ENCODE measurements at regions not wholly inside any gene's neighbourhood (a gene's known extent, or its start where the extent isn't known, plus 50 kb on each side); places are given as distances from the start of the nearest gene placed in this dataset.

DNA sequence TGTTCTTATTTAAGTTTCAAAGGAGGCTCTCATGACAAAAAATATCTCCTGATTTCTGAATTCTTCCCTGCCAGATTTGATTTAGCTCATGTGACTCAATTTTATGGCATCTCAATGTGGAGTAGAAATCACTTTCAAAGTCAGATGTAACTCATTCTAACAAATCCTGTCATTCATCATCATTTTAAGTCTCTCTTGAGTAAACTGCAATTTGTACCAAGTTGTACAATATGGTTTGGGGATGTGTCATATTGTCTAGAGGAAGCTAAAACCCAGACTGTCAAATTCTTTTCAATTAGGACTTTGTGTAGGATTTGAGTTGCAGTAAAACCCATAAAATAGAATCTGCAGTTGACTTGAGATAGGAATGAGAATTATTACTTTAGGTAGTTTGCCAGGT is 2101.0 kb downstream of the NCAM2 start:
- no peak for DNase-seq (ENCODE audit: low read depth, low spot score)
- H3K9me3 ChIP-seq (ENCODE audit: insufficient read depth, low read length): peaks cover 4% of the 10 kb centered on the region; the same call in 1 of the 2 replicates
- no peak overlapping the region for H3K4me3 ChIP-seq (ENCODE audit: insufficient read length, low read depth)
- H3K4me1 ChIP-seq (ENCODE audit: insufficient read depth, insufficient read length): no peaks in the 10 kb centered on the region
- no peak overlapping the region for H3K9ac ChIP-seq (ENCODE audit: insufficient read length, low read depth)
- H3K27me3 ChIP-seq (ENCODE audit: insufficient read depth, insufficient read length): no peaks in the 10 kb centered on the region
- TF ChIP-seq SUZ12 (IDR thresholded peaks at IDR 0.05; ENCODE audit: extremely low read depth, insufficient read depth, insufficient read length) (no peak), ZNF274 (IDR thresholded peaks at IDR 0.05; ENCODE audit: low read depth, low read length) (no peak), YY1 (IDR thresholded peaks at IDR 0.05; ENCODE audit: insufficient read depth, insufficient read length) (no peak)
- no peaks in the 10 kb centered on the region for H3K36me3 ChIP-seq (ENCODE audit: insufficient read depth, insufficient read length, low read length)

GRCh38 chr21:23101111-23101510 is 2102.9 kb downstream of the NCAM2 start:
- H3K9ac ChIP-seq (ENCODE audit: insufficient read length, low read depth): no peak overlapping the region

GRCh38 chr21:23108533-23108932 is 2110.3 kb downstream of the NCAM2 start:
- no peak for TF ChIP-seq ZNF274 (IDR thresholded peaks at IDR 0.05; ENCODE audit: low read depth, low read length)
- no peak for TF ChIP-seq SUZ12 (IDR thresholded peaks at IDR 0.05; ENCODE audit: extremely low read depth, insufficient read depth, insufficient read length)
- no peak for TF ChIP-seq YY1 (IDR thresholded peaks at IDR 0.05; ENCODE audit: insufficient read depth, insufficient read length)
- Histone ChIP-seq H3K4me3 (ENCODE audit: insufficient read length, low read depth) (no peak overlapping the region), H3K9me3 (ENCODE audit: insufficient read depth, low read length) (peaks cover 17% of the 10 kb centered on the region), H3K9ac (ENCODE audit: insufficient read length, low read depth) (no peak overlapping the region), H3K27me3 (ENCODE audit: insufficient read depth, insufficient read length) (no peaks in the 10 kb centered on the region), H3K4me1 (ENCODE audit: insufficient read depth, insufficient read length) (no peaks in the 10 kb centered on the region), H3K36me3 (ENCODE audit: insufficient read depth, insufficient read length, low read length) (no peaks in the 10 kb centered on the region)
- DNase-seq (ENCODE audit: low read depth, low spot score): no peak

More at GRCh38 chr21:23101111-23101510, 2102.9 kb downstream of the NCAM2 start:
- no peak for DNase-seq (ENCODE audit: low read depth, low spot score)
- Histone ChIP-seq H3K4me3 (ENCODE audit: insufficient read length, low read depth) (no peak overlapping the region), H3K27me3 (ENCODE audit: insufficient read depth, insufficient read length) (no peaks in the 10 kb centered on the region), H3K9me3 (ENCODE audit: insufficient read depth, low read length) (peaks cover 8% of the 10 kb centered on the region), H3K4me1 (ENCODE audit: insufficient read depth, insufficient read length) (no peaks in the 10 kb centered on the region), H3K36me3 (ENCODE audit: insufficient read depth, insufficient read length, low read length) (no peaks in the 10 kb centered on the region)
- no peak for TF ChIP-seq ZNF274 (IDR thresholded peaks at IDR 0.05; ENCODE audit: low read depth, low read length)
- no peak for TF ChIP-seq SUZ12 (IDR thresholded peaks at IDR 0.05; ENCODE audit: extremely low read depth, insufficient read depth, insufficient read length)
- TF ChIP-seq YY1 (IDR thresholded peaks at IDR 0.05; ENCODE audit: insufficient read depth, insufficient read length): no peak

GRCh38 chr21:23111070-23111600 is 2112.9 kb downstream of the NCAM2 start:
- Histone ChIP-seq H3K9me3 (ENCODE audit: insufficient read depth, low read length) (peaks cover 13% of the 10 kb centered on the region), H3K27me3 (ENCODE audit: insufficient read depth, insufficient read length) (no peaks in the 10 kb centered on the region), H3K4me3 (ENCODE audit: insufficient read length, low read depth) (no peak overlapping the region), H3K36me3 (ENCODE audit: insufficient read depth, insufficient read length, low read length) (no peaks in the 10 kb centered on the region), H3K9ac (ENCODE audit: insufficient read length, low read depth) (no peak overlapping the region), H3K4me1 (ENCODE audit: insufficient read depth, insufficient read length) (no peaks in the 10 kb centered on the region)
- no peak for TF ChIP-seq ZNF274 (IDR thresholded peaks at IDR 0.05; ENCODE audit: low read depth, low read length)
- TF ChIP-seq SUZ12 (IDR thresholded peaks at IDR 0.05; ENCODE audit: extremely low read depth, insufficient read depth, insufficient read length): no peak
- TF ChIP-seq YY1 (IDR thresholded peaks at IDR 0.05; ENCODE audit: insufficient read depth, insufficient read length): no peak
- DNase-seq (ENCODE audit: low read depth, low spot score): no peak

DNA sequence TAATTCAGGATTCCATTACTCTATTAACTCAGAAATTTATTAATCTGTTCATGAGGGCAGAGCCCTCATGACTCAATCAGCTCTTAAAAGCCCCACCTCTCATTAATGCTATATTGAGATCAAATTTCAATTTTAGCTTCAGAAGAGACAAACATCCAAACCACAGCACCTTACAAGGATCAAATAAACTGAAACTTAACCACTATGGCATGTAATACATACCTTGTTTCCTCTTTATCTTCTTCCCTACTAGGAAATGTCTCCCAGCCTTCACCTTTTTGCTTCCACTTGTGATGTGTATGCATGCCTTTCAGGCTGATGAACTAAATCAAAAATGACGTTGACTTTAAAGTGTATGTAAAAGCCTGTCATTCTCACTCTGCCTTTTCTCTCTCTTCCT is 2121.3 kb downstream of the NCAM2 start:
- TF ChIP-seq SUZ12 (IDR thresholded peaks at IDR 0.05; ENCODE audit: extremely low read depth, insufficient read depth, insufficient read length) (no peak), YY1 (IDR thresholded peaks at IDR 0.05; ENCODE audit: insufficient read depth, insufficient read length) (no peak), ZNF274 (IDR thresholded peaks at IDR 0.05; ENCODE audit: low read depth, low read length) (no peak)
- Histone ChIP-seq H3K4me1 (ENCODE audit: insufficient read depth, insufficient read length) (no peaks in the 10 kb centered on the region), H3K4me3 (ENCODE audit: insufficient read length, low read depth) (no peak overlapping the region), H3K36me3 (ENCODE audit: insufficient read depth, insufficient read length, low read length) (no peaks in the 10 kb centered on the region), H3K27me3 (ENCODE audit: insufficient read depth, insufficient read length) (no peaks in the 10 kb centered on the region), H3K9ac (ENCODE audit: insufficient read length, low read depth) (no peak overlapping the region), H3K9me3 (ENCODE audit: insufficient read depth, low read length) (no peaks in the 10 kb centered on the region)
- no peak for DNase-seq (ENCODE audit: low read depth, low spot score)

DNA sequence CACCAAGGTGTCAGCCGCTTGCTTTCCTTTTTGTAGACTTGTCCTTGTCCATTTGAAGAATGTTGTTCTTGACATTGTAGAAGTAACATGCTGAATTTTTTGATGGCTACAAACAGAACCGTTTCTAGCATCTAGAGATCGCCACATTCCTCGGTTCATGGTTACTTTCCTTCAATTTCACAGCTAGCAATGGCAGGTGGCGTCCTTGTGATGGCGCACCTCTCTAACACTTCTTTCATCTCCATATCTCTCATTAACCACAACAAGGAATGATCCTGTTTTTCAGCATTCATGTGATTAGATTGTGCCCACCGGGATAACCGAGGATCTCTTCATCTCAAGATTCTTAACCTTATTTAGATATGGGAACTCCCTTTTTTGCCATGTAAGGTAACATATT is 2129.8 kb downstream of the NCAM2 start:
- peak; percentile 6 for DNase-seq (ENCODE audit: low read depth, low spot score)
- Histone ChIP-seq H3K9me3 (ENCODE audit: insufficient read depth, low read length) (no peaks in the 10 kb centered on the region), H3K27me3 (ENCODE audit: insufficient read depth, insufficient read length) (no peaks in the 10 kb centered on the region), H3K4me1 (ENCODE audit: insufficient read depth, insufficient read length) (no peaks in the 10 kb centered on the region), H3K4me3 (ENCODE audit: insufficient read length, low read depth) (no peak overlapping the region), H3K36me3 (ENCODE audit: insufficient read depth, insufficient read length, low read length) (no peaks in the 10 kb centered on the region), H3K9ac (ENCODE audit: insufficient read length, low read depth) (no peak overlapping the region)
- TF ChIP-seq SUZ12 (IDR thresholded peaks at IDR 0.05; ENCODE audit: extremely low read depth, insufficient read depth, insufficient read length): no peak
- TF ChIP-seq YY1 (IDR thresholded peaks at IDR 0.05; ENCODE audit: insufficient read depth, insufficient read length): no peak
- TF ChIP-seq ZNF274 (IDR thresholded peaks at IDR 0.05; ENCODE audit: low read depth, low read length): no peak

- Histone ChIP-seq H3K36me3 (ENCODE audit: insufficient read depth, insufficient read length, low read length) (no peaks in the 10 kb centered on the region), H3K9ac (ENCODE audit: insufficient read length, low read depth) (no peak overlapping the region), H3K4me1 (ENCODE audit: insufficient read depth, insufficient read length) (no peaks in the 10 kb centered on the region), H3K9me3 (ENCODE audit: insufficient read depth, low read length) (0 out of 2 replicates have a peak, but pooled peaks cover 5% of the 10 kb centered on the region), H3K27me3 (ENCODE audit: insufficient read depth, insufficient read length) (no peaks in the 10 kb centered on the region), H3K4me3 (ENCODE audit: insufficient read length, low read depth) (no peak overlapping the region)
- no peak for DNase-seq (ENCODE audit: low read depth, low spot score)
- TF ChIP-seq YY1 (IDR thresholded peaks at IDR 0.05; ENCODE audit: insufficient read depth, insufficient read length) (no peak), ZNF274 (IDR thresholded peaks at IDR 0.05; ENCODE audit: low read depth, low read length) (no peak), SUZ12 (IDR thresholded peaks at IDR 0.05; ENCODE audit: extremely low read depth, insufficient read depth, insufficient read length) (no peak)
Measured at GRCh38 chr21:23130308-23130707, 2132.1 kb downstream of the NCAM2 start.

Data from NT2/D1 (cell line).